Activated CD4-positive, alpha-beta T cell treated with anti-CD3 and anti-CD28 coated beads, Interleukin-2, amount 50 U/mL, for 4 hours (primary cell): ENCODE measurements at regions not wholly inside any gene's neighbourhood (a gene's known extent, or its start where the extent isn't known, plus 50 kb on each side); places are given as distances from the start of the nearest gene placed in this dataset.

Experiments used
- DNase-seq, 2 experiments: peaks; one replicate each; pipeline ENCODE4 v3.0.0-alpha.2; 2020

GRCh38 chr10:4088354-4089066 is 303.5 kb upstream of the KLF6 start:
- peak; percentile 40 to 49 for DNase-seq

GRCh38 chr10:4086131-4086898 is 301.3 kb upstream of the KLF6 start:
- DNase-seq, result no peak

DNA sequence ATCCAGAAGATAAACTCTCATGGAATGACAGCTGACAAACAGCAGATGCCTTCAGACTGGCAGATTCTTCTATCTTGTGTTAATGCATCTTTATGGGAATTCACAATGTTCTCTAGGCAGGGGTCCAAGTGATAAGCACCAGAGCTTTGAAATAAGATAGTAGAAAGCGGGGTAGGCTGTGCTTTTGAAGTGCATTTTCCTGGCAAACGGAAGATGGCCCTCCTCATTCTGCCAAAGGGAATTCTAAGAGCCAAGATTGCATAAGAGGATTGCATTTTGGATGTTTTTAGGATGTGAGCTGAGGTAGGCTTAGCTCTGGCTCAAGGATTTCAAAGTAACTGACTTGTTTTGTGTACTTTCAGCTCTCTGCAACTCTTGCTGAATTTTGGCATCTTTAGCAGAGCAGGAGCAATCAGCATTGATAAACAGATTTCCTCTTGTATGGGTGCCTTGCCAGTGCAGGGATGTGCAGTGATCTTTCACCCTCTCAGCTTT is 298.5 kb upstream of the KLF6 start:
- DNase-seq, result no peak

DNA sequence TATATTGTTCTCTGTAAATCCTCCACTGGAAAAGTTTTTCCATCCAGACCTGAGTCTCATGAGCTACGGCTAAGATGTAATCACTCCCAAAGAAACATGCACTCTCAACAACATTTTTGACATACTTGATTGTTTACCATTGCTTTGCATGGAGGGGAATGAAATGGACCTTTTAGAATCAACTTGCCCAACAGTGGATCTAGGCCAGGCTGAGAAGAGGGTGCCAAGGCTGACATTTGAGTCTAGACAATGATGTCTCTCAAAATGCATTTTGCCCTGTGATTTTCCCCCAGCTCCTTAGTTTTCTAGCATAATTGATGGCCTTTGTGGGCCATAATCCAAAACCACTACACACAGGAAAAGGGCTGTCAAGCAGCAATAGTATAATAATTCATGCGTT is 297.9 kb upstream of the KLF6 start:
- DNase-seq, result no peak

DNA sequence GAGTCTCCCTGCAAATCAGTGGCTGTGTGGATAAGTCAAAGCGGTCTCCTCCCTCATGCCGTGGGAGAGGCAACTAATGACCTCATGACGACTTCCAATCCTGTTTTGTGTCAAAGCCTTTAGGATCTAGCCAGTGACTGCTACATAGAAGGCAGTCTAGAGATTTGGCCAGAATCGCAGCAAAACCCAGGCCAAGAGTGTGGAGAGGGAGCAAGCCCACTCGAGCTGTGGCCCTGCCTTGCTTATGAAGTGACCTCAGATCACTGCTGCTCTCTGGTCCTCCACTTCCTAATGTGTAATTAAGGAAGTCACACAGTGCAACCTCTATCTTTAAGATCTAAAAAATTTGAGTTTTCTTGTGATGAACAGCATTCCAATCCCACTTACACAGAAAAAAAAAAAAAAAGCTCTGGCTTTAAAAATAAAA is 296.7 kb upstream of the KLF6 start:
- DNase-seq, result no peak

DNA sequence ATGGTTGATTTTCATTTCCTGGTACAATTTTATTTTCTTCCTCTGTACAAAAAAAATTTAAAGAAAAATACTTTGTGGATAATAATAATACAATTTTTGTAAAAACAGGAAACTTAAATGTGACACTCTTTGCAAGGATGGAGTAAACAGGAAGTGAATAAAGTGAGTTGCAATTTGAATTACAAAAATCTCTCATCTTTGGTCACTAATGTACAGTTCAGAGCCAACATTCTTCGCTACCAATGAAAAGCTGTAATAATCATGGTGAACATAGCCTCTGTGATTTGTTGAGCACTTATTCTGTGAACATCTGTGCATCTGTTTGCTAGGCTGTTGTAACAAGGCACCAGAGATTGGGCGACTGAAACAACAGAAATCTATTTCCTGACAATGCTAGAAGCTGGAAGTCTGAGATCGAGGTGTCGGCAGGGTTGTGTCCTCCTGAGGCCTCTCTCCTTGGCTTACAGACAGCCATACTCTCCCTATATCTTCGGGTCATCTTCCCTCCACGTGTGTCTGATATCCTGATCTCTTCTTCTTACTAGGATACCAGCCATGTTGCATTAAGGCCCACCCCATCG is 295.3 kb upstream of the KLF6 start:
- DNase-seq, result no peak

- no peak for DNase-seq
Measured at GRCh38 chr10:4079803-4080202, 294.8 kb upstream of the KLF6 start.

DNA sequence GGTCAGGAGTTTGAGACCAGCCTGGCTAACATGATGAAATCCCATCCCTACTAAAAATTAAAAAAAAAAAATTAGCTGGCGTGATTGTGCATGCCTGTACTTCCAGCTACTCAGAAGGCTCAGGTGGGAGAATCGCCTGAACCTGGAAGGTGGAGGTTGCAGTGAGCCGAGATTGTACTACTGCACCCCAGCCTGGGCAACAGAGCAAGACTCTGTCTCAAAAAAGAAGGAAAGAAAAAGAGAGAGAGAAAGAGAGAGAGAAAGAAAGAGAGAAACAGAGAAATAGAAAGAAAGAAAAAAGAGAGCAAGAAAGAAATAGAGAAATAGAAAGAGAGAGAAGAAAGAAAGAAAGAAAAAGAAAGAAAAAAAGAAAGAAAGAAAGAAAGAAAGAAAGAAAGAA is 292.8 kb upstream of the KLF6 start:
- DNase-seq, result no peak

DNA sequence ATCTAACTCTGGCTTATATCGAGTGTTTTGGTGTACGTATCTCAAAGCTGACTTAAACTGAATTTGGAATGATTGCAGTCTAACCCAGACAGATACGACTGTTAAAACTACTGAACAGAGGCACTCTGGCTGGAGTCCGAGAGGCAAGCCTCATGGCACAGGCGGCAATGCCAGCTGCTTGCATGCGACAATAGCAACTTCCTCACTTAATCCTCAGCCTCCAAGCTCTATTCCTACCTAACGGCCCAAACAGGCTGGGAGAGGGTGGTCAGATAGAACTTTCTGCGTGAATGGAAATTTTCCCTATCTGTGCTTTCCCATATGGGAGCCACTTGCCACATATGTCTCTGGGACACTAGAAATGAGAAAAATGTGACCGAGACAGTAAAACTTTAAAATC is 292.0 kb upstream of the KLF6 start:
- DNase-seq, result no peak

DNA sequence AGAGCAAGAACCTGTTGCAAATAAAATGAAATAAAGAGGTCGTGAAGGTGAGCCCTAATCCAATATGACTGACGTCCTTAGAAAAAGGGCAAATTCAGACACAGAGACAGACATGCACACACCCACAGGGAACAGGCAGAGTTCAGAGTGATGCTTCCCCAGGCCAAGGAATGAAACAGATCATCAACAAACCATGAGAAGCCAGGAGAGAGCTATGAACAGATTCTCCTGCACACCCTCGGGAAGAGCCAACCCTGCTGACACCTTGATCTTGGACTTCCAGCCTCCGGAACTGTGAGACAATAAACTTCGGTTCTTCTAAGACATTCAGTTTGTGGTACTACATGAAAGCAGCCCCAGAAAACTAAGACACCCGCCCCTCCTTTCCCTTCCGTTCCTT is 290.4 kb upstream of the KLF6 start:
- no peak for DNase-seq

DNA sequence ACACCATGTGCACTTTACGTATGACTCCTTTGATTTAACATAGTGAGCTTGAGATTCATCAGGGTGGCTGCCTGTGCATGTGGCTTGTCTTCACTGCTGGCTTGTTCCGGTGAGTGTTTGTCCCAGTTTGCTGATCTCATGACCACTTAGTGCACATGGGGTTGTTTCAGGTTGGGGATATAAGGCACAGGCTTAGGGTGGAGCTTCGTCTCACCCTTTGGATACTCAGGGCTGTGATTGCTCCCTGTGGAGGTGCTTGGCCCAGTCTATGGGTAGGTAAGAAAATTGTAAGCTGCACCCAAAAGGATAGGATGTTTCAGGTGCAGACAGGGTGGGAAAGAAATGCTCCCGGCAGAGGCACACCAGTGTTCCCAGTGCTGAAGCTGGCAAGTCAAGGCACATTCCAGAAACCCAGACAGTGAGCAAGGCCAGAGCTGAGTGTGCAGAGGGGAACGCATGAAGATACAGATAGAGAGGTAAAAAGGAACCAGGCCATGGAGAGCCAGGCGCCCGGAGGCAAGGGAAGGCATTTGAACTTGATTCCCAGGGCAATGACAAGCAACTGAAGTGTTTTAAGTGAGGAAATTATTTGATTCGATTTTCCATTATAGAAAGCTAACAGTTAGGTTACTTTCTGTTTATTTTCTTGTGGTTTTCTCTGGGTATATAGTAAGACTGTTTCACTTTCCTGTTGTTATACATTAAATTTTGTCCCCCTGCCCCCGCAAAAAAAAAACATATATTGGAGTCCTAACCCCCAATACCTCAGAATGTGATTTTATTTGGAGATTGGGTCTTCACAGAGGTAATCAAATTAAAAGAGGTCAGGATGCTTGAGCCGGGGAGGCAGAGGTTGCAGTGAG is 289.8 kb upstream of the KLF6 start:
- DNase-seq, result no peak

- no peak for DNase-seq
Measured at GRCh38 chr10:4073912-4074311, 288.9 kb upstream of the KLF6 start.

DNA sequence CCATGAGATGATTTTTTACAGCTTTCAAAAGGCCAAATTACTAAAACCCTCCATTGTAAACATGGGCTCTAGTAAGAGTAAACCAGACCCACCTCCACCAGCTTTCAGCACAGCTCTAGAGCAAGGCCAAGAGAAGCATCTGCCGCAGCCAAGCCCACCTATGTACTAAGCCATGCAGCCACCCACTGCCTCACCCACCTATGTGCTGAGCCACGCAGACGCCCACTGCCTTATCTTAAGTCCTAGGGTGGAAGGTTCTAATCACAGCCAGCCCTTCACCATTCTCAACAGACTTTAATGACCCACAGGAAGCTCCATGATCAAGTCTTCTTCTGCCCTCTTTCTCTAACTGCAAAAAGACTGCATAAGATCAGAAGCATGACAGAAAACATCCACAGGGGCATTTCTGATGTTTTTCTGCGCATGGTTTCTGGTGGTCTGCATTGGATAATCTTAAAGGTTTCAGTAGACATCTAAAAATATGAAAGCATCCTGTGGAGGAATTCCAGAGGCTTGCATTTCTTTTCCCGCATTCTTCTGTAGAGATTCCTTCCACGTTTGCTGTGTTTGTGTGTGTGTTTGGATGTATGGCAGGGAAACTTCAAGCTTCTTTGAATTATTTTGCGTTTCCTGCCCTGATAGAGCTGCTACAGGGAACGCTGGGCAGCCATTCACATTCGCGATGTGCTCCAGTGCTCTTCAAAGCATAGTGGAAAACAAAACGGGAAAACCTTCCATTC is 286.1 kb upstream of the KLF6 start:
- no peak for DNase-seq

GRCh38 chr10:4070184-4070583 is 285.2 kb upstream of the KLF6 start:
- no peak for DNase-seq

DNA sequence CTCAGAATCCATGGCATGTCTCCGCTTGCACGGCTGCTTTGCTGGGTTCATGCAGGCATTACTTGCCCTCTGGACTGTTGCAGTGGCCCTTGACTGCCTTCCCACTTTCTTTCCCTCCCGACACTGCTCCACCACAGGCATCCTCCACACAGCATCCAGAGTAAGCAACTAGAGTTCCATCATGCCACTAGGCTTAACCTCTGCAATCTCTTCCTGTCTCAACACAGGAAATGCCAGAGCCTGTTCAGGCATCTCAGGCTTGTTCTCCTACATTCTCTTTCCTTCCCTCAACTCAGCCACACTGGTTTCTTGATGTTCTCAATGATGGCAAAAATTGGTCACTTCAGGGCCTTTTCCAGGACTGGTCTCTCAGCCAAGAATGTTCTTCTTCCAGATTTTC is 284.5 kb upstream of the KLF6 start:
- DNase-seq, result no peak

DNA sequence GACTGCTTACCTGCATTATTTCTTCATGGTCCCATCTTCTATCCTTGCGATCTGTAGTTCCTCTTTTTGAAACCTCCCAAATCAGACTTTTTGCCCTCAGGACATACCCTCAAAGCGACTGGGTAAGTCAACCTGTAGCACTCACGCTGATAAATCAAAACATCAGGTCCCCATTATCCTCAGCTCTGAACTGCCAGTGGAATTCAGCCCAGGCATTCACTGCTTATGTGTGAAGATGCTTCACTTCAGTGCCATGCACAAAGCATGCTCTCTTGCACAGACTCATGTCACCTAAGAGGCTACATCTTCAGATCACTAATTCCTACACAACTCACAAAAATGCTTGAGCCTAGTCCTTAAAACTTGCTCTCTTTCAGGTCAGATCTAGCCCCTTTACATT is 283.6 kb upstream of the KLF6 start:
- DNase-seq, result no peak

DNA sequence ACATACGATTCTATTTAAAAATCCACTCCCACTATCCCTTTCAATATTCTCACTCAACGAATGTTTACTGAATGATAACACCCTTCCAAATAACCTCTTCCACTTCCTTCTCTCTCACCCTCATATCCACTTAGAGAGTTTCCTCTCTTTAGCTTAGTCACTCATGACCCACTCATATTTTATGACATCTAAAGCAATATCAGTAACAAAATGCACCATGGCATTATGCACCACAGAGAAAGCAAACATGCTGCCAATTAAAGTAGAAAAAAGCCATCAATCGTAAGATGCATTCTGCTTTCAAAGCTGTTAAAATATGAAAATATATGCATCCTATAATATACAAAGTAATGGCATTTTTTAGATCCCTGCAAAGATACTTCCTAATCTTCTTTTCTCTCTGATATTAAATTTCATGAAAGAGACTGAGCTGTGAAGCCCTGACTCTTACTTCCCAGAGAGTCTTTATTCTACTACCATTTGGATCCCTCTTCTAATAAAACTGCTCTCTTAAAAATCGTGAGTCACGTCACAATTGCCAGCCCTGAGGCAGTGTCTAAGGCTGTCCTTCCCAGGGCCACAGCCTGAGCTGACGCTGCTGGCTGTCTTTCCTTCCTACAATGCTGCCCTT is 283.0 kb upstream of the KLF6 start:
- DNase-seq, result no peak

DNA sequence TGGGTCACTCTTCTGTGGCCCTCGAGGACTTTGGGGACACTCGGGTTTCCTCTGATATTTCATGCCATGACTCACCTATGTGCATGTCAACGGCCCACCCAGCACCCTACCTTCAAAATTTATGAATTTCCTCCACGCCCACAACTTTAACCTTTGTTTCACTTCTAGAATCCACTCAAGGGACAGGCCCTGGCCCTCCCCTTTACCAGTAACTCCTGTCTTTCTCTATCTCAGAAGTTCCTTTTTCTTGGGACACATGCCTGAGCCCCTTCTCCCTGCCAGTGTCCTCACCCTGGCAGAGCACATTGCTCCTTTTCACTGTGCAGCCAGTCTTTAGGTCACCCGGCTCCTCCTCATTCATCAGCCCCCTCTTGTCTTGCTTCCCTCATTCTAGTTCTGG is 282.5 kb upstream of the KLF6 start:
- peak in 1 of 2 experiments; percentile 13 for DNase-seq

GRCh38 chr10:4066581-4067390 is 281.8 kb upstream of the KLF6 start:
- DNase-seq, result no peak

GRCh38 chr10:4064489-4064888 is 279.5 kb upstream of the KLF6 start:
- DNase-seq, result no peak

GRCh38 chr10:4063717-4064116 is 278.7 kb upstream of the KLF6 start:
- no peak for DNase-seq
